ENCODE measurements at regions not wholly inside any gene's neighbourhood (a gene's known extent, or its start where the extent isn't known, plus 50 kb on each side); places are given as distances from the start of the nearest gene placed in this dataset.

GRCh38 chr2:78811955-78812610, 213.4 kb upstream of the REG3G start (continued):
- no peak for TF ChIP-seq SNAPC4 (CRISPR knock-in tag; IDR thresholded peaks at IDR 0.05)
- no peak for TF ChIP-seq ATF2 (CRISPR knock-in tag; IDR thresholded peaks at IDR 0.05)
- TF ChIP-seq ZNF7 (CRISPR knock-in tag; IDR thresholded peaks at IDR 0.05) = no peak
- TF ChIP-seq ZNF83 (CRISPR knock-in tag; IDR thresholded peaks at IDR 0.05; ENCODE audit: borderline replicate concordance) = no peak
- no peak for TF ChIP-seq THAP9 (CRISPR knock-in tag; IDR thresholded peaks at IDR 0.05; ENCODE audit: borderline replicate concordance)
- TF ChIP-seq SMARCE1 (IDR thresholded peaks at IDR 0.05; ENCODE audit: borderline replicate concordance) = no peak
- no peak for TF ChIP-seq ZNF230 (CRISPR knock-in tag; IDR thresholded peaks at IDR 0.05)

Data from HepG2 (cell line).